ENCODE measurements at regions not wholly inside any gene's neighbourhood (a gene's known extent, or its start where the extent isn't known, plus 50 kb on each side); places are given as distances from the start of the nearest gene placed in this dataset.
A peak's percentile ranks its signal among the peaks of the same experiment; 100 is the strongest.

DNA sequence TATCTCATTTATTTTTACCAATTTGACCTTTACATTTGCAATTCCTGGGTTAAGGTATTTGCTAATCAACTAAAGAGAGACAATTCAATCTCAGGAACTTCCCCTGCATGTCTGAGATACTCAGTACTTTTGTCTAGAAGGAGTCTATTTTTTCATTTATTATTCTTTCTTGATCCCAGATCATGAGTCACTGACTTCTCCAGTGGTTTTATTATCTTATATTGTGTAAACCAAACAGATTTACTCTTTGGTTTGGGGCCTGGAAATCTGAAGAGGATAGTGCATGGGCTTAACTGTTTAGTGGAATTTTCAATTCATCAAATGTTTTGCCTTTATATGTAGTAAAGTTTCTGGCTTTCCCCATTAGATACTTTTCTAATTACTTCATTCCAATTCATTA is 185.4 kb downstream of the ALG10B start:
- H2AFZ ChIP-seq: no peak overlapping the region
- H3K27ac ChIP-seq: no peak overlapping the region
- no peak overlapping the region for H3K4me3 ChIP-seq

DNA sequence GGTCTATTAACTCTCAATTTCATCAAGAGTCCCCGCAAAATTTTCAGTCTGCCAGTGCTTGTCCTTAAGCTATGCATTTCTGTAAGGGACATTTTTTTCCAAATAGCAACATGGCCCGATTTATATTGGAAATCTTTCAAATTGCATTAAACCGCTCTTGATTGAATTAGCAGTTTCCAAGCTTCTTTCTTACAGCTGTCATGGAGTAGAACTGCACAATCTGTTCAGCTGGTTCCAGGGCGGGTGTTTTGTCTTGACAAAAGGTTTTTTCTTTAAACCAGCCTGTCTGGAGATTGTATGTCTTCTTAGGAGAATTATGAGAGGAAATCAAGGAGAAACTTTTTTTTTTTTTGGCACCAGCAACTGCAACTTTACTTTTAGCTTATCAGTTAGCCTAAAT is 185.8 kb downstream of the ALG10B start:
- no peak overlapping the region for H3K4me3 ChIP-seq
- H3K9me3 ChIP-seq (ENCODE audit: low read depth): peaks cover 3% of the 10 kb centered on the region
- no peak overlapping the region for H2AFZ ChIP-seq
- no peak for DNase-seq (ENCODE audit: low spot score)
- H3K4me2 ChIP-seq: no peak overlapping the region
- H3K4me1 ChIP-seq (ENCODE audit: insufficient read depth): no peaks in the 10 kb centered on the region
- H3K27ac ChIP-seq: no peak overlapping the region
- no peaks in the 10 kb centered on the region for H3K79me2 ChIP-seq
- H3K27me3 ChIP-seq: no peaks in the 10 kb centered on the region
- H3K36me3 ChIP-seq (replicated peaks; ENCODE audit: insufficient read depth, low read depth): no peaks in the 10 kb centered on the region
- no peak for TF ChIP-seq EZH2phosphoT487 (IDR thresholded peaks at IDR 0.05; ENCODE audit: low read depth, severe bottlenecking, unreplicated experiment)
- no peak for TF ChIP-seq CTCF (IDR thresholded peaks at IDR 0.05; ENCODE audit: poor library complexity)
- TF ChIP-seq EZH2 (IDR thresholded peaks at IDR 0.05; ENCODE audit: borderline replicate concordance): no peak
- no peaks in the 10 kb centered on the region for H3K9me2 ChIP-seq (replicated peaks; ENCODE audit: insufficient read depth)
- WGBS (ENCODE audit: low lambda C conversion rate, missing lambda C conversion rate): 77% methylated on average over 4 of the region's 4 CpGs
- H4K20me1 ChIP-seq (ENCODE audit: insufficient read depth, poor library complexity, severe bottlenecking): no peaks in the 10 kb centered on the region

More for the DNA sequence above, 185.4 kb downstream of the ALG10B start:
- Histone ChIP-seq H3K27me3 (no peaks in the 10 kb centered on the region), H3K4me2 (no peak overlapping the region), H3K9me3 (ENCODE audit: low read depth) (peaks cover 7% of the 10 kb centered on the region), H3K79me2 (no peaks in the 10 kb centered on the region), H4K20me1 (ENCODE audit: insufficient read depth, poor library complexity, severe bottlenecking) (no peaks in the 10 kb centered on the region), H3K36me3 (replicated peaks; ENCODE audit: insufficient read depth, low read depth) (no peaks in the 10 kb centered on the region), H3K4me1 (ENCODE audit: insufficient read depth) (no peaks in the 10 kb centered on the region), H3K9me2 (replicated peaks; ENCODE audit: insufficient read depth) (no peaks in the 10 kb centered on the region)
- no peak for TF ChIP-seq EZH2phosphoT487 (IDR thresholded peaks at IDR 0.05; ENCODE audit: low read depth, severe bottlenecking, unreplicated experiment)
- no peak for TF ChIP-seq CTCF (IDR thresholded peaks at IDR 0.05; ENCODE audit: poor library complexity)
- no peak for TF ChIP-seq EZH2 (IDR thresholded peaks at IDR 0.05; ENCODE audit: borderline replicate concordance)
- DNase-seq (ENCODE audit: low spot score): no peak

DNA sequence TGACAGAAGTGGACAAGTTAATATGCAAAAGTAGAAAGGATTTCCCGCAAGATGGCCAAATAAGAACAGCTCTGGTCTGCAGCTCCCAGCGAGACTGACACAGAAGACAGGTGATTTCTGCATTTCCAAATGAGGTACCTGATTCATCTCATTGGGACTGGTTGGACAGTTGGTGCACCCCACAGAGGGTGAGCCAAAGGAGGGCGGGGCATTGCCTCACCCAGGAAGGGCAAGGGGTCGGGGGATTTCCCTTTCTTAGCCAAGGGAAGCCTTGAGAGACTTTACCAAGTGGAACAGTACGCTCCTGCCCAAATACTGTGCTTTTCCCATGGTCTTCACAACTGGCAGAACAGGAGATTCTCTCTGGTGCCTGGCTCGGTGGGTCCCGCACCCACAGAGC is 191.3 kb downstream of the ALG10B start:
- Histone ChIP-seq H3K36me3 (replicated peaks; ENCODE audit: insufficient read depth, low read depth) (no peaks in the 10 kb centered on the region), H3K4me3 (no peak overlapping the region), H3K27me3 (no peaks in the 10 kb centered on the region), H3K9me3 (ENCODE audit: low read depth) (no peaks in the 10 kb centered on the region), H3K4me2 (no peak overlapping the region), H4K20me1 (ENCODE audit: insufficient read depth, poor library complexity, severe bottlenecking) (no peaks in the 10 kb centered on the region), H3K4me1 (ENCODE audit: insufficient read depth) (no peaks in the 10 kb centered on the region), H3K27ac (no peak overlapping the region), H3K79me2 (no peaks in the 10 kb centered on the region), H3K9me2 (replicated peaks; ENCODE audit: insufficient read depth) (no peaks in the 10 kb centered on the region), H2AFZ (no peak overlapping the region)
- no peak for DNase-seq (ENCODE audit: low spot score)
- 68% methylated on average over 7 of the region's 7 CpGs for WGBS (ENCODE audit: low lambda C conversion rate, missing lambda C conversion rate)
- no peak for TF ChIP-seq EZH2phosphoT487 (IDR thresholded peaks at IDR 0.05; ENCODE audit: low read depth, severe bottlenecking, unreplicated experiment)

- TF ChIP-seq CTCF (IDR thresholded peaks at IDR 0.05; ENCODE audit: poor library complexity): no peak
- no peak for TF ChIP-seq EZH2 (IDR thresholded peaks at IDR 0.05; ENCODE audit: borderline replicate concordance)
- no peak for TF ChIP-seq EZH2phosphoT487 (IDR thresholded peaks at IDR 0.05; ENCODE audit: low read depth, severe bottlenecking, unreplicated experiment)
- peak; percentile 32 for DNase-seq (ENCODE audit: low spot score)
- no peak overlapping the region for H3K4me3 ChIP-seq
- no peaks in the 10 kb centered on the region for H3K4me1 ChIP-seq (ENCODE audit: insufficient read depth)
- no peak overlapping the region for H3K27ac ChIP-seq
- no peaks in the 10 kb centered on the region for H3K27me3 ChIP-seq
- 39% methylated on average over 5 of the region's 5 CpGs for WGBS (ENCODE audit: low lambda C conversion rate, missing lambda C conversion rate)
- no peaks in the 10 kb centered on the region for H3K9me3 ChIP-seq (ENCODE audit: low read depth)
- H2AFZ ChIP-seq: no peak overlapping the region
- H3K36me3 ChIP-seq (replicated peaks; ENCODE audit: insufficient read depth, low read depth): no peaks in the 10 kb centered on the region
- no peaks in the 10 kb centered on the region for H3K9me2 ChIP-seq (replicated peaks; ENCODE audit: insufficient read depth)
- no peaks in the 10 kb centered on the region for H3K79me2 ChIP-seq
- H3K4me2 ChIP-seq: no peak overlapping the region
- no peaks in the 10 kb centered on the region for H4K20me1 ChIP-seq (ENCODE audit: insufficient read depth, poor library complexity, severe bottlenecking)
These were observed 191.7 kb downstream of the ALG10B start for GRCh38 chr12:38508246-38508645.
